CD4-positive, CD25-positive, alpha-beta regulatory T cell (primary cell): ENCODE measurements at regions not wholly inside any gene's neighbourhood (a gene's known extent, or its start where the extent isn't known, plus 50 kb on each side); places are given as distances from the start of the nearest gene placed in this dataset.

ENCODE experiments used
- ATAC-seq, 2 donors: fragments of 150-1000 bp; cut with Tn5 transposase; one replicate each; pipeline ENCODE4 v1.10.0; 2021; ENCODE audit warnings: low read depth in 2 of 2, moderate number of reproducible peaks in 2 of 2, moderate library complexity in 1 of 2
- DNase-seq, 3 donors: peaks; one replicate each; pipeline versions ENCODE4 v3.0.0 to v3.0.0-alpha.2; 2012 to 2022; ENCODE audit warnings: mixed read lengths in 1 of 3
- H3K27ac ChIP-seq: one replicate; pipeline ENCODE4 v1.7.0; 2013; ENCODE audit warnings: mild to moderate bottlenecking, low read length; ENCODE audit not compliant: insufficient read depth, poor library complexity, severe bottlenecking
- H3K27me3 ChIP-seq: one replicate; pipeline ENCODE4 v1.7.0; 2013; ENCODE audit warnings: low read length; ENCODE audit not compliant: control insufficient read depth, insufficient read depth
- H3K36me3 ChIP-seq: one replicate; pipeline ENCODE4 v1.7.0; 2013; ENCODE audit warnings: mild to moderate bottlenecking, low read length, moderate library complexity; ENCODE audit not compliant: control insufficient read depth, insufficient read depth
- H3K4me1 ChIP-seq: 2 replicates; pipeline ENCODE4 v1.7.0; 2013; ENCODE audit warnings: mild to moderate bottlenecking, low read length; ENCODE audit not compliant: insufficient read depth, control insufficient read depth, poor library complexity, severe bottlenecking
- H3K4me3 ChIP-seq: one replicate; pipeline ENCODE4 v1.7.0; 2013; ENCODE audit warnings: low read depth, mild to moderate bottlenecking, low read length, moderate library complexity
- H3K9me3 ChIP-seq, 2 experiments: 1 replicate in 1 of 2; 2 replicates in 1 of 2; pipeline ENCODE4 v1.7.0; 2013; ENCODE audit warnings: low read length in 2 of 2, mild to moderate bottlenecking in 1 of 2, moderate library complexity in 1 of 2; ENCODE audit not compliant: control insufficient read depth in 2 of 2
- H3K27ac Mint-ChIP-seq, 3 donors: one replicate each; pipeline ENCODE4 v1.8.0; 2020 to 2022; ENCODE audit warnings: mild to moderate bottlenecking in 3 of 3, mixed read lengths in 3 of 3, moderate library complexity in 2 of 3
- H3K27me3 Mint-ChIP-seq: one replicate; pipeline ENCODE4 v1.8.0; 2022; ENCODE audit warnings: mild to moderate bottlenecking, mixed read lengths
- H3K36me3 Mint-ChIP-seq: one replicate; pipeline ENCODE4 v1.8.0; 2020; ENCODE audit warnings: mixed read lengths
- H3K4me1 Mint-ChIP-seq, 4 donors: one replicate each; pipeline ENCODE4 v1.8.0; 2020 to 2022; ENCODE audit warnings: mixed read lengths in 4 of 4, mild to moderate bottlenecking in 1 of 4
- H3K4me3 Mint-ChIP-seq, 4 donors: one replicate each; pipeline ENCODE4 v1.8.0; 2020 to 2022; ENCODE audit warnings: mild to moderate bottlenecking in 4 of 4, mixed read lengths in 4 of 4, moderate library complexity in 3 of 4
- H3K9me3 Mint-ChIP-seq, 7 donors: one replicate each; pipeline ENCODE4 v1.8.0; 2020 to 2022; ENCODE audit warnings: mixed read lengths in 7 of 7, mild to moderate bottlenecking in 3 of 7, moderate library complexity in 2 of 7

DNA sequence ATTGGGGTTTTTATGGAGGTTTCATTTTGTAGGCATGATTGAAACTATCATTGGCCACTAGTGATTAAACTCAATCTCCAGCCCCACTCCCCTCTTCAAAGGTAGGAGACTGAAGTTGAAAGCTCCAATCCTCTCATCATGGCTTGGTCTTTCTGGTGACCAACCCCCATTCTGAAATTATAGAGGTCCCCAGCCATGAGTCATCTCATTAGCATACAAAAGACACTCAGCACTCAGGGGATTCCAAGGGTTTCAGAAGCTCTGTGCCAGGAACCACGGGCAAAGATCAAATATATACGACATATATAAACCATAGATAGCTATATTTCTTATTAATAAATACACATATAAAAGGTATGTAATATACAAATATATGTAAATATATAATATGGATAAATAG lies 256.0 kb upstream of the POU3F3 start:
- no peaks in the 10 kb centered on the region for H3K4me1 ChIP-seq
- no peak overlapping the region for H3K27ac Mint-ChIP-seq

DNA sequence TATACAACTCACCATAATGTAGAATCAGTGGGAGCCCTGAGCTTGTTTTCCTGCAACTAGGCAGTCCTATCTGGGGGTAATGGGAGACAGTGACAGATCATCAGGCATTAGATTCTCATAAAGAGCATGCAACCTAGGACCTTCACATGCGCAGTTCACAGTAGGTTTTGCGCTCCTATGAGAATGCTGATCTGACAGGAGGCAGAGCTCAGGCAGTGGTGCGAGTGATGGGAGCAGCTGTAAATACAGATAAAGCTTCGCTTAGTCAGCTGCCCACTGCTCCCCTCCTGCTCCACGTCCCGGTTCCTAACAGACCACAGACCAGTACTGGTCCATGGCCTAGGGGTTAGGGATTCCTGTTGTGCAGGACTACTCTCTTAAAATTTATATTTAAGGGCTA lies 255.3 kb upstream of the POU3F3 start:
- H3K36me3 ChIP-seq = no peaks in the 10 kb centered on the region
- no peaks in the 10 kb centered on the region for H3K9me3 ChIP-seq
- Mint-ChIP-seq H3K36me3 (no peaks in the 10 kb centered on the region), H3K27me3 (no peaks in the 10 kb centered on the region), H3K4me1 (no peaks in the 10 kb centered on the region), H3K4me3 (no peak overlapping the region), H3K9me3 (peaks cover 0 to 11% (median 0%) of the 10 kb centered on the region in 7 donors), H3K27ac (no peak overlapping the region)
- no peaks in the 10 kb centered on the region for H3K27me3 ChIP-seq
- no peak overlapping the region for H3K4me3 ChIP-seq
- no peaks in the 10 kb centered on the region for H3K4me1 ChIP-seq
- ATAC-seq (no peak), DNase-seq (no peak)
- no peak overlapping the region for H3K27ac ChIP-seq

More for the DNA sequence above, 256.0 kb upstream of the POU3F3 start:
- no peaks in the 10 kb centered on the region for H3K36me3 Mint-ChIP-seq
- peaks cover 0 to 11% (median 0%) of the 10 kb centered on the region in 7 donors for H3K9me3 Mint-ChIP-seq
- no peaks in the 10 kb centered on the region for H3K27me3 Mint-ChIP-seq
- Histone ChIP-seq H3K36me3 (no peaks in the 10 kb centered on the region), H3K27ac (no peak overlapping the region), H3K27me3 (no peaks in the 10 kb centered on the region), H3K4me3 (no peak overlapping the region), H3K9me3 (no peaks in the 10 kb centered on the region)
- H3K4me1 Mint-ChIP-seq = no peaks in the 10 kb centered on the region
- H3K4me3 Mint-ChIP-seq = no peak overlapping the region
- no peak for ATAC-seq
- DNase-seq = no peak

DNA sequence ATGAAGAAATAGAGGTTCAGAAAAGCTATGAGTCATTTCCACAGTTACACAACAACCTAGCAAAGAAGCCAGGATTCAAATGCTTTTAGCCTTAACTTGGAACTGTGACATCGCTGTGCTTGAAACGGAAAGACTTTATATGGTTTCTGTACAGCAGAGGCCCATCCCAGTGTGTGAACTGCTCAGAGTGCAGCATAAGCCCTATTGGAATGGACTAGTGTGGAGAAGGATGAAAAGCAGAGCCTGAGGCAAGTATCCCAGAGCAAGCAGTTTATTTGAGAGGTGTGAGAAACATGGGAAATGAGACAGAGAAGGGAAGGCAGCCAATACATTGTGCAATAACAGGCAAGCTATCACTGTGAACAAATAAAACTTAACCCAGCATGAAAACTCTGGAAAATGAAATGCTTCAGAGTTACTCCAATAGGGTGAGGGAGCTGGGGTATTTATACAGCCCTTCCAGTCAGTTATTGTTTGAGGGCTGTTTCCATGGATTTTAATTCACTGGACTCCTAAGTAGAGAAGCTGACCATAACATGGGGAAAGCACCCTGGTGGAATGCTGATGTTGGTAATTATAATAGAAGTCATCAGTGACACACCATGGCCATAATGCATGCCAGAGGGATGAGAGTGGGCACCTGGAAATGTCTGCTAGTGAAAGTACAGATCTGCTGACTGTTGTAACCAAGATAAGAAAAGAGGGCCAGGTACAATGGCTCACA lies 254.0 kb upstream of the POU3F3 start:
- Mint-ChIP-seq H3K27ac (no peak overlapping the region), H3K4me1 (no peaks in the 10 kb centered on the region), H3K4me3 (no peak overlapping the region), H3K36me3 (no peaks in the 10 kb centered on the region), H3K9me3 (peaks cover 0 to 16% (median 4%) of the 10 kb centered on the region in 7 donors), H3K27me3 (no peaks in the 10 kb centered on the region)
- Histone ChIP-seq H3K4me1 (no peaks in the 10 kb centered on the region), H3K36me3 (no peaks in the 10 kb centered on the region), H3K27ac (no peak overlapping the region), H3K27me3 (no peaks in the 10 kb centered on the region), H3K9me3 (no peaks in the 10 kb centered on the region), H3K4me3 (no peak overlapping the region)
- ATAC-seq (no peak), DNase-seq (no peak)

DNA sequence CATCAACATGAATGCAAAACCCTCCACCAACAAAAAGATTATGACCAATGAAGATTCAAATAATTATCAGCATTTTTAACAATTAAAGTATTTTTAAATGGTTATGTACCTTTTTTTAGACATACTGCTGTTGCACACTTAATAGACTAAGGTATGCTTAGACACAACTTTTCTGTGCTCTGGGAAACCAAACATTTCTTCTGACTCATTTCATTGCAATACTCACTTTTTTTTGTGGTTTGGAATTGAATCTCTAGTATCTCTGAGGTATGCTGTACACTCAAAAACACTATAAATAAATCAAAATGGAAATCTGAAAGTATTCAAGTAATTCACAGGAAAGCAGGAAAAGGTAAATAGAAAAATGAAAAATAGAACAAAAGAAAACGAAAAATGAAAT lies 247.9 kb upstream of the POU3F3 start:
- Mint-ChIP-seq H3K27me3 (no peaks in the 10 kb centered on the region), H3K9me3 (peaks cover 0 to 7% (median 4%) of the 10 kb centered on the region in 7 donors), H3K4me1 (no peaks in the 10 kb centered on the region), H3K27ac (no peak overlapping the region), H3K4me3 (no peak overlapping the region), H3K36me3 (no peaks in the 10 kb centered on the region)
- H3K27ac ChIP-seq = no peak overlapping the region
- no peak for DNase-seq
- H3K4me3 ChIP-seq = no peak overlapping the region
- no peaks in the 10 kb centered on the region for H3K4me1 ChIP-seq
- no peaks in the 10 kb centered on the region for H3K27me3 ChIP-seq
- H3K9me3 ChIP-seq = peaks cover 0 to 2% of the 10 kb centered on the region in 2 experiments
- no peaks in the 10 kb centered on the region for H3K36me3 ChIP-seq
- no peak for ATAC-seq

DNA sequence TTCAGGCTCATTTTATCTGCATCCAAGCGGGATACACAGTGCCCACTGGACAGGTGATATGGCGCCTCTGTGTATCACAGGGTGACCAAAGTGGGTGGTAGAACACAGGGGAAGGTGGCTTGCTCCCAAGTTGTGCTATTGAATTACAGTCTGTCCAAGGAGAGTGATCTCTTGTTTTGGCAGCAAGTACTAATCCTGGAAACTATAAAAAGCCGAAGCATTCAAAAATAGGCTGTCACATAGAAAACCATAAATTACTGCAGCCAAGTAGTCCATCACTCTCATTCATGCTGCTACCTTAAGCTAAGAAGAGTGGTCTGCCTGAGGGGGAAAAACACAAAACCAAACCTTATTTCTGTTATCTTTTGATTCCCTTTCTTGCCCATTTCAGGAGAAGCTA lies 237.1 kb upstream of the POU3F3 start:
- Mint-ChIP-seq H3K36me3 (no peaks in the 10 kb centered on the region), H3K4me1 (no peaks in the 10 kb centered on the region), H3K27me3 (no peaks in the 10 kb centered on the region), H3K27ac (no peak overlapping the region), H3K4me3 (no peak overlapping the region), H3K9me3 (peaks cover 0 to 5% (median 0%) of the 10 kb centered on the region in 7 donors)
- no peaks in the 10 kb centered on the region for H3K4me1 ChIP-seq
- no peaks in the 10 kb centered on the region for H3K9me3 ChIP-seq
- no peak overlapping the region for H3K4me3 ChIP-seq
- H3K36me3 ChIP-seq = no peaks in the 10 kb centered on the region
- H3K27ac ChIP-seq = no peak overlapping the region
- DNase-seq = no peak
- no peaks in the 10 kb centered on the region for H3K27me3 ChIP-seq
- ATAC-seq = no peak

DNA sequence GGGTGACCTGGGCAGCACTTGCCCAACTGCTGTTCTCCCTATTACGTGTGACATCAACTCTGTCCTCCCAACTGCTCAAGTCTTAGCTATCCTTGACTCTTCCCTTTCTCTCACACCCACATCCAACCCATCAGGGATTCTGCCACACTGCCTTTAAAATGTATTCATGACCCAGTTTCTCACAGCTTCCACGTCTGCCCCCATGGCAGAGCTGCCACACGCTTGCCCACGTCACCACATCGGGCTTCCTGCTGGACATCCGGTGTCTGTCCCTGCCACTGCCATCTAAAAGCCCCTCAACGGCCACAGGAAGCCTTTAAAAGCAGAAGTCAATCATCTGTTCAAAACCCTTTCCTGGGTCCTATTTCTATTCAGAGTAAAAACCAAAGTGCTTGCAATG lies 233.1 kb upstream of the POU3F3 start:
- Mint-ChIP-seq H3K4me3 (no peak overlapping the region), H3K9me3 (peaks cover 0 to 5% (median 4%) of the 10 kb centered on the region in 7 donors), H3K27me3 (no peaks in the 10 kb centered on the region), H3K4me1 (no peaks in the 10 kb centered on the region), H3K27ac (no peak overlapping the region), H3K36me3 (no peaks in the 10 kb centered on the region)
- DNase-seq (no peak), ATAC-seq (no peak)
- H3K4me3 ChIP-seq = no peak overlapping the region
- no peaks in the 10 kb centered on the region for H3K36me3 ChIP-seq
- no peaks in the 10 kb centered on the region for H3K4me1 ChIP-seq
- no peaks in the 10 kb centered on the region for H3K27me3 ChIP-seq
- H3K9me3 ChIP-seq = no peaks in the 10 kb centered on the region
- H3K27ac ChIP-seq = no peak overlapping the region

DNA sequence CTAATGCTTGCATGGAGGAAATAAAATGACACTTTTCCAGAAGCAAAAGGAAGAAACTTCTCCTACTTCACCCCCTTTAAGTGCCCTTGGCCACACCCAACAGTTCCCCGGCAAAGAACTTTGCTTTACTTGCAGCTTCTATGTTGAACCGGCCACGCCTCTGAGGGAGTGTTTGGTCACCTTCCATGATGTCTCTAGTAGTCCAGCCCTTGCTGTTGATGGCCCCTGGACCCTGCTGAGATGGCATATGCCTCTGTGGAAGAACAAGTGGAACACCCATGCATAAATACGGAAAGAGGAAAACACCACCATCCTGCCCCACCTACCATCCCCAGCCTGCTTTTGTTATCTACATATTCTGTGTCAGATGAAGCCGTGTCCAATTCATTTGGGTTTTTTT lies 218.3 kb upstream of the POU3F3 start:
- H3K27me3 Mint-ChIP-seq = no peaks in the 10 kb centered on the region
- no peak for DNase-seq
- Histone ChIP-seq H3K4me3 (no peak overlapping the region), H3K27me3 (no peaks in the 10 kb centered on the region), H3K36me3 (no peaks in the 10 kb centered on the region), H3K27ac (no peak overlapping the region), H3K9me3 (no peaks in the 10 kb centered on the region), H3K4me1 (no peaks in the 10 kb centered on the region)
- peaks cover 0 to 5% (median 0%) of the 10 kb centered on the region in 7 donors for H3K9me3 Mint-ChIP-seq
- H3K4me1 Mint-ChIP-seq = no peaks in the 10 kb centered on the region
- no peaks in the 10 kb centered on the region for H3K36me3 Mint-ChIP-seq
- no peak for ATAC-seq
- H3K4me3 Mint-ChIP-seq = no peak overlapping the region
- H3K27ac Mint-ChIP-seq = no peak overlapping the region

DNA sequence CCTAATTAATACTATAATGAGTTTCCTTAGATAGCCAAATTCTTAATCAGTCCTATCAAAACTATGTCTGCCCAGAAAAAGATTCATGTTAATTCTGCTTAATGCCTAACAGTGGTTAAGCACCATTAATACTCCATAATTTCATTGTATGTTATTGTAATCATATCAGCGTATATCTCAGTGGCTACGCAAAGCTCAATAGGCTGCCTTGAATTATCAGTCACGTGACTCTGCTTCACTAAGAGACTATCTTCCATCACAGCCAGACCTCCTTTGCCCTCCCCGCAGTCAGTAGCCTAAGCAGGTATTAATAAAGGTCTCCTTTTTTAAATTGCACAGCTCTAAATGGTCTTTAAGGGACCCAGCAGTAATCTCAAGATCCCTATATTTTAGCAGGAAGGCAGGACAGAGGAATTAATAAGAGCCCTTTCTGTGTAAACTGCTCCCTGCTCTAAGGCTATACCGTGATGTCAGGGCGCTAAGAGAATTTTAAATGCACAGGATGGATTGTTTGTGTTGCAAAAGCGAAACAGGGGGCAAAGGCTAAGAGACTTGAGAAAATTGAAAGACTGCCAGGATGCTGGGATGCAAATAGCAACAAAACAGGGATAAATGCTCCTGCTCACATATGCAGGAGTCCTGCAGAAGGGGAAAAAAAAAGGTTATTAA lies 215.6 kb upstream of the POU3F3 start:
- H3K36me3 Mint-ChIP-seq = no peaks in the 10 kb centered on the region
- peaks cover 0 to 9% (median 0%) of the 10 kb centered on the region in 7 donors for H3K9me3 Mint-ChIP-seq
- ATAC-seq = no peak
- H3K4me3 Mint-ChIP-seq = no peak overlapping the region
- no peak overlapping the region for H3K27ac Mint-ChIP-seq
- no peaks in the 10 kb centered on the region for H3K27me3 Mint-ChIP-seq
- Histone ChIP-seq H3K9me3 (no peaks in the 10 kb centered on the region), H3K27me3 (no peaks in the 10 kb centered on the region), H3K4me3 (no peak overlapping the region), H3K36me3 (no peaks in the 10 kb centered on the region), H3K27ac (no peak overlapping the region), H3K4me1 (no peaks in the 10 kb centered on the region)
- DNase-seq = no peak
- no peaks in the 10 kb centered on the region for H3K4me1 Mint-ChIP-seq
